Cardiac septum (tissue), 1 donor: ENCODE measurements at regions not wholly inside any gene's neighbourhood (a gene's known extent, or its start where the extent isn't known, plus 50 kb on each side); places are given as distances from the start of the nearest gene placed in this dataset.

ENCODE experiments used
- DNase-seq: peaks from one replicate; pipeline ENCODE4 v3.0.0-alpha.2; 2020; ENCODE audit warnings: low spot score
- intact Hi-C: fragments of 100-400 bp; cut with DNase I; formaldehyde crosslinking; loops from one replicate; pipeline ENCODE4 v1.14.0; 2022
- donor health status: DM: no; HTN: no; CAD: no.

GRCh38 chr16:54590836-54591235 lies 304.2 kb upstream of the IRX3 start:
- no peak for DNase-seq
- intact Hi-C loops = no loop called here

- no peak for DNase-seq
- intact Hi-C loops = no loop called here
These were observed 302.7 kb upstream of the IRX3 start for GRCh38 chr16:54589326-54589725.

GRCh38 chr16:54588026-54588425 lies 301.4 kb upstream of the IRX3 start:
- intact Hi-C loops = no loop called here
- DNase-seq = no peak

GRCh38 chr16:54587176-54587515 lies 300.6 kb upstream of the IRX3 start:
- intact Hi-C loops = no loop called here
- no peak for DNase-seq

GRCh38 chr16:54586474-54587175 lies 300.0 kb upstream of the IRX3 start:
- intact Hi-C loops = no loop called here
- DNase-seq = no peak

GRCh38 chr16:54585998-54586340 lies 299.4 kb upstream of the IRX3 start:
- DNase-seq = no peak

GRCh38 chr16:54585094-54585997 lies 298.8 kb upstream of the IRX3 start:
- DNase-seq = no peak
- intact Hi-C loops = no loop called here

More at GRCh38 chr16:54585998-54586340, 299.4 kb upstream of the IRX3 start:
- intact Hi-C loops = no loop called here

GRCh38 chr16:54584121-54584520 lies 297.5 kb upstream of the IRX3 start:
- intact Hi-C loops = no loop called here

GRCh38 chr16:54582631-54583250 lies 296.2 kb upstream of the IRX3 start:
- DNase-seq = no peak

More at GRCh38 chr16:54584121-54584520, 297.5 kb upstream of the IRX3 start:
- DNase-seq = no peak

GRCh38 chr16:54579106-54579728 lies 292.6 kb upstream of the IRX3 start:
- no peak for DNase-seq
- intact Hi-C loops = no loop called here

More at GRCh38 chr16:54582631-54583250, 296.2 kb upstream of the IRX3 start:
- intact Hi-C loops = no loop called here

GRCh38 chr16:54577651-54578128 lies 291.1 kb upstream of the IRX3 start:
- no peak for DNase-seq

GRCh38 chr16:54576785-54577184 lies 290.2 kb upstream of the IRX3 start:
- DNase-seq = no peak
- intact Hi-C loops = no loop called here

More at GRCh38 chr16:54577651-54578128, 291.1 kb upstream of the IRX3 start:
- intact Hi-C loops = no loop called here

GRCh38 chr16:54568906-54569807 lies 282.6 kb upstream of the IRX3 start:
- no peak for DNase-seq
- intact Hi-C loops = no loop called here

GRCh38 chr16:54564841-54565240 lies 278.3 kb upstream of the IRX3 start:
- intact Hi-C loops = no loop called here
- DNase-seq = no peak

- intact Hi-C loops = no loop called here
- DNase-seq = no peak
These were observed 268.0 kb upstream of the IRX3 start for GRCh38 chr16:54554581-54554980.

GRCh38 chr16:54548281-54548680 lies 261.7 kb upstream of the IRX3 start:
- intact Hi-C loops = no loop called here
- no peak for DNase-seq

GRCh38 chr16:54547052-54547451 lies 260.5 kb upstream of the IRX3 start:
- intact Hi-C loops = no loop called here
- no peak for DNase-seq

- intact Hi-C loops = no loop called here
- DNase-seq = no peak
These were observed 259.9 kb upstream of the IRX3 start for GRCh38 chr16:54546521-54546920.
